Esophagus squamous epithelium (tissue), 5 donors: ENCODE measurements at regions not wholly inside any gene's neighbourhood (a gene's known extent, or its start where the extent isn't known, plus 50 kb on each side); places are given as distances from the start of the nearest gene placed in this dataset.

Source experiments
- DNase-seq: peaks from one replicate; lab custom pipeline; 2025; lab: John Stamatoyannopoulos, UW
- H3K27ac ChIP-seq, 4 donors: fragments of 200-600 bp; sonication (generic); one replicate each; pipeline ENCODE4 v1.5.1; 2016 to 2019; ENCODE audit warnings: mild to moderate bottlenecking in 1 of 4
- H3K27me3 ChIP-seq, 4 donors: fragments of 200-600 bp; sonication (generic); 1 replicate in 3 of 4; 2 replicates in 1 of 4; pipeline versions ENCODE4 v1.5.1 to v1.6.0; 2017 to 2021; ENCODE audit warnings: antibody characterized with exemption in 1 of 4
- H3K36me3 ChIP-seq, 3 donors: fragments of 200-600 bp; sonication (generic); one replicate each; pipeline ENCODE4 v1.5.1; 2016 to 2019
- H3K4me1 ChIP-seq, 3 donors: fragments of 200-600 bp; sonication (generic); one replicate each; pipeline ENCODE4 v1.5.1; 2017 to 2019
- H3K4me3 ChIP-seq, 4 donors: fragments of 200-600 bp; sonication (generic); 1 replicate in 3 of 4; 2 replicates in 1 of 4; pipeline ENCODE4 v1.5.1; 2016 to 2019; ENCODE audit warnings: mild to moderate bottlenecking in 2 of 4, moderate library complexity in 1 of 4
- H3K9me3 ChIP-seq, 3 donors: fragments of 200-600 bp; sonication (generic); one replicate each; pipeline ENCODE4 v1.5.1; 2016 to 2019
- POLR2A ChIP-seq, 4 donors: fragments of 450-650 bp; IDR thresholded peaks; one replicate each; pipeline ENCODE4 v1.6.1; 2017; ENCODE audit warnings: antibody characterized with exemption in 4 of 4, mild to moderate bottlenecking in 4 of 4, moderate library complexity in 3 of 4
- WGBS, 2 donors: methylation state at CpG; one replicate each; pipeline ENCODE4 v1.1.5; 2018; 5-methylcytosine and 5-hydroxymethylcytosine counted together
- intact Hi-C: fragments of 100-400 bp; cut with DNase I; formaldehyde crosslinking; loops from one replicate; pipeline ENCODE4 v1.15.0; 2022
- TF ChIP-seq, protein P1 (sequence below), 6 experiments: fragments of 450-650 bp in 4 of 6; fragments of 200-600 bp in 2 of 6; sonication (generic) in 2 of 6; IDR thresholded peaks; one replicate each; pipeline ENCODE4 v1.5.1; 2016 to 2019; ENCODE audit warnings: antibody characterized with exemption in 6 of 6, mild to moderate bottlenecking in 4 of 6, moderate library complexity in 4 of 6
- donor health status: DM: yes; HTN: yes; CAD: no.

DNA sequence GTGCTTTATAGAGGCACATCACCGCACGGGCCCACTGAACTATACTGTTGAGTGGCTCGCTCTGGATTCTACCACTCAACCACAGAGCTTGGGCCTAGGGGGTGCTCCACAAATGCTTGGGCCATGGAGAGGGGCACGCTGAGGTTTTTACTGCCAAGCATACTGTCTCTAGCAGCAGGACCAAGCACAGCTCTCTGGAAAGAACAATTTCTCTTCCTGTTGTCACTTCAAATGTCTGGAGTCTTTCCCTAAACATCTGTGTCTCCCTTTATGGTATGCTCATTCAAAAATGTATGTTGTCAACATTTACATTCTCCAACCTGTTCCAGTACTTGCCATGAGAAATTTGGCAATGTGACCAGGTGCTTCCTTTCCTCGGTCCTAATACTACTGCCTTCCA is 114.7 kb upstream of the TPM1 start:
- intact Hi-C loops: no loop called here
- whole genome bisulfite sequencing, 2 donors: 86 to 90% methylated on average over 5 of the region's 5 CpGs
- no peaks in the 10 kb centered on the region for H3K36me3 ChIP-seq
- H3K4me3 ChIP-seq: no peak overlapping the region
- peaks cover 0 to 9% (median 0%) of the 10 kb centered on the region in 3 donors for H3K4me1 ChIP-seq
- TF ChIP-seq, protein P1, sequence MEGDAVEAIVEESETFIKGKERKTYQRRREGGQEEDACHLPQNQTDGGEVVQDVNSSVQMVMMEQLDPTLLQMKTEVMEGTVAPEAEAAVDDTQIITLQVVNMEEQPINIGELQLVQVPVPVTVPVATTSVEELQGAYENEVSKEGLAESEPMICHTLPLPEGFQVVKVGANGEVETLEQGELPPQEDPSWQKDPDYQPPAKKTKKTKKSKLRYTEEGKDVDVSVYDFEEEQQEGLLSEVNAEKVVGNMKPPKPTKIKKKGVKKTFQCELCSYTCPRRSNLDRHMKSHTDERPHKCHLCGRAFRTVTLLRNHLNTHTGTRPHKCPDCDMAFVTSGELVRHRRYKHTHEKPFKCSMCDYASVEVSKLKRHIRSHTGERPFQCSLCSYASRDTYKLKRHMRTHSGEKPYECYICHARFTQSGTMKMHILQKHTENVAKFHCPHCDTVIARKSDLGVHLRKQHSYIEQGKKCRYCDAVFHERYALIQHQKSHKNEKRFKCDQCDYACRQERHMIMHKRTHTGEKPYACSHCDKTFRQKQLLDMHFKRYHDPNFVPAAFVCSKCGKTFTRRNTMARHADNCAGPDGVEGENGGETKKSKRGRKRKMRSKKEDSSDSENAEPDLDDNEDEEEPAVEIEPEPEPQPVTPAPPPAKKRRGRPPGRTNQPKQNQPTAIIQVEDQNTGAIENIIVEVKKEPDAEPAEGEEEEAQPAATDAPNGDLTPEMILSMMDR (IDR thresholded peaks at IDR 0.05): no peak
- TF ChIP-seq POLR2A (IDR thresholded peaks at IDR 0.05): no peak
- no peak overlapping the region for H3K27ac ChIP-seq
- DNase-seq: no peak
- no peaks in the 10 kb centered on the region for H3K9me3 ChIP-seq
- H3K27me3 ChIP-seq: peaks cover 0 to 17% (median 0%) of the 10 kb centered on the region in 4 donors

DNA sequence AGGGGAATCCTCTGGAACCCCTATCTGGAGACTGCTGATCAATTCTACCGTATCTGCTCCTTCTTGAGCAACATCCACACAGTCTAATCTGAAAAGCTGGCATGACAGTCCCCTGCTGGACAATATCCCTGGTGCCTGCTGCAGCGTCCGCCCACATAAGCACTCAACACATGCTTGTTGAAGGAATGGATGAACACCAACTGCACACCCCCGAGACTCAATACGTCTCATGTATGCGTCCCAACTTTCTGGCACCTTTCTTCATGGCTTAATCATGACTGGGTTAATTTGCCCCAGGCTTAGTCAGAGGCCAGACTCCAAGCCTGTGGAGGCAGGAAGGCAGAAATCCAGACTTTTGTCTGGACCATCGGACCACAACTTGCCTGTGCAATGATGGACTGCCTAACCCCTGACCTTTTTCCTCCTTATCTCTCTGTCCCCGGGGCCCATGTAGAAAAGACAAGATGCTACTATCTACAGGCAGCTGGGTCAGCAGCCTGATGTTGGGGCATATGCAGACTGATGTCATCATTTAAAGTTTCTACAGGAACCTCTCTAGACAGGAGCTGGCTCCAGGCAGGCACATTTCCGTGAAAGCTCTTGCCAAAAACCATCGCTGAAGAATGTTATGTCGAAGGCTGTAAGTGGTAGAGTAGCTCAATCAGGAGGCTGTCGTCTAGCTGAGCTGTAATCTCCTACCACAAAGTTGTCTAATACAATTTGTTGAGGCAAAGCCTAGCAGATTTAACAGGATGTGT is 114.1 kb upstream of the TPM1 start:
- TF ChIP-seq, protein P1 (IDR thresholded peaks at IDR 0.05): no peak
- no peak for TF ChIP-seq POLR2A (IDR thresholded peaks at IDR 0.05)
- intact Hi-C loops: no loop called here
- no peak overlapping the region for H3K4me3 ChIP-seq
- H3K36me3 ChIP-seq: no peaks in the 10 kb centered on the region
- H3K4me1 ChIP-seq: peaks cover 0 to 9% (median 0%) of the 10 kb centered on the region in 3 donors
- 22 to 46% methylated on average over 6 to 12 of the region's 12 CpGs for WGBS, 2 donors
- no peaks in the 10 kb centered on the region for H3K9me3 ChIP-seq
- no peak for DNase-seq
- H3K27me3 ChIP-seq: peaks cover 0 to 17% (median 0%) of the 10 kb centered on the region in 4 donors
- H3K27ac ChIP-seq: no peak overlapping the region

DNA sequence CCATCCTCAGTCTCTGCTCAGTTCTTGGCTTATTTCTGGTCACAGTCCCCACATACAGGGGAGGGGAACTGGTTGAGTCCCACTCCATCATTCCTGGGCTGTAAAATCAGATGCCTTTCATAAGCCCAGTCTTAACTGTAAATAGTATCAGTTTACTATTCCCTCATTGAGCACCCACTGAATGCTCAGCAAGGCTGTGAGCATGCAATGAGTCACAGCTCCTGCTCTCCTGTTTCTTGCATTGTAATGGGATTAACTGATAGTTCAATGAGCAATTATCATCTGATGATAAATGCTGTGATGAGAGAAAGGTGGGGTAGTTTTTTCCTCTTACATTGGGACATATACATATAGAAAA is 113.6 kb upstream of the TPM1 start:
- Histone ChIP-seq H3K36me3 (no peaks in the 10 kb centered on the region), H3K9me3 (no peaks in the 10 kb centered on the region), H3K4me3 (no peak overlapping the region), H3K4me1 (peaks cover 0 to 9% (median 0%) of the 10 kb centered on the region in 3 donors), H3K27ac (no peak overlapping the region), H3K27me3 (peaks cover 0 to 17% (median 0%) of the 10 kb centered on the region in 4 donors)
- DNase-seq: no peak
- intact Hi-C loops: no loop called here
- TF ChIP-seq, protein P1 (IDR thresholded peaks at IDR 0.05): no peak
- TF ChIP-seq POLR2A (IDR thresholded peaks at IDR 0.05): no peak

DNA sequence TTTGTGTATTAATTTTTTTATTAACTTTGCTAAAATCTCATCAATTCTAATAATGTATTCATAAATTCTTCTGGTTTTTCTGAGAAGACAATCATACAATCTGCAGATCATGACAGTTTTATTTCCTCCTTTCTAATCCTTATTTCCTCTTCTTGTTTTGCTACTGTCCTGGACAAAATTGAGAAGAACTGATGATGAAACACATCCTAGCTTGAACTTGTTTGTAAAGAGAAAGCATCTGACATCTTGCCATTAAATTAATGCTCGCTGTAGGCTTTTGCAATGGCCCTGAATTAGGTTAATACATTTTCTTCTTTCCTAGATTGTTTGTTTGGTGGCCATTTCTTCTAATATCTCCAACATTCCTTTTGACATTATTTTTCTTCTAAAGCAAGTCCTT is 110.9 kb upstream of the TPM1 start:
- peaks cover 0 to 9% (median 0%) of the 10 kb centered on the region in 3 donors for H3K4me1 ChIP-seq
- 25 to 79% methylated on average over 1 of the region's 1 CpG for WGBS, 2 donors
- no peaks in the 10 kb centered on the region for H3K36me3 ChIP-seq
- intact Hi-C loops: no loop called here
- H3K27me3 ChIP-seq: peaks cover 0 to 26% (median 0%) of the 10 kb centered on the region in 4 donors
- no peaks in the 10 kb centered on the region for H3K9me3 ChIP-seq
- H3K27ac ChIP-seq: no peak overlapping the region
- no peak for DNase-seq
- H3K4me3 ChIP-seq: no peak overlapping the region
- TF ChIP-seq POLR2A (IDR thresholded peaks at IDR 0.05): no peak
- TF ChIP-seq, protein P1 (IDR thresholded peaks at IDR 0.05): no peak

DNA sequence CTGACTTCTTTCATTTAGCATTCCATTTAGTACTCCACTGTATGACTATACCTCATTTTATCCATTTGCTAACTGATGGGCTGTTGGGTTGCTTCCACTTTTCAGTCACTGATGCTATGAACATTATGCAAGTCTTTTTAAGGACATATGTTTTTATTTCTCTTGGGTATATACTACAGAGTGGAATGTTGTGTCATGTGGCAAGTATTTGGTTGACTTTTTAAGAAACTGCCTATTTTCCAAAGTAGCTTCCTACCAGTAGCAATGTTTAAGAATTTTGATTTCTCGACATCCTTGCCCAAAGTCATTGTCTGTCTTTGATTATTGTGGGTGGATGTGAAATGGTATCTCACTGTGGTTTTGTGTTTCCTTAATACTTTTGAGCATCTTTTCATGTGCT is 110.1 kb upstream of the TPM1 start:
- Histone ChIP-seq H3K4me3 (no peak overlapping the region), H3K27me3 (peaks cover 0 to 26% (median 0%) of the 10 kb centered on the region in 4 donors), H3K27ac (no peak overlapping the region), H3K4me1 (peaks cover 0 to 9% (median 0%) of the 10 kb centered on the region in 3 donors), H3K36me3 (no peaks in the 10 kb centered on the region), H3K9me3 (no peaks in the 10 kb centered on the region)
- WGBS, 2 donors: 45 to 71% methylated on average over 1 of the region's 1 CpG
- TF ChIP-seq, protein P1 (IDR thresholded peaks at IDR 0.05): no peak
- no peak for TF ChIP-seq POLR2A (IDR thresholded peaks at IDR 0.05)
- DNase-seq: no peak
- intact Hi-C loops: no loop called here
